Gastroesophageal sphincter (tissue), 3 donors: ENCODE measurements at regions not wholly inside any gene's neighbourhood (a gene's known extent, or its start where the extent isn't known, plus 50 kb on each side); places are given as distances from the start of the nearest gene placed in this dataset.
"Not testable (repeated sequence)": the region's sequence is repeated elsewhere in the genome, so short reads cannot be mapped to it uniquely, and the experiment has no call there.

Source experiments
- CTCF ChIP-seq, 4 experiments: fragments of 200-600 bp in 2 of 4; fragments of 450-650 bp in 2 of 4; sonication (generic) in 1 of 4; IDR thresholded peaks; one replicate each; pipeline ENCODE4 v1.5.1; 2017 to 2019; ENCODE audit warnings: antibody characterized with exemption in 4 of 4, mild to moderate bottlenecking in 2 of 4, moderate library complexity in 2 of 4
- EP300 ChIP-seq: sonication (generic); formaldehyde crosslinking; IDR thresholded peaks from one replicate; pipeline ENCODE4 v1.6.1; 2017; ENCODE audit warnings: antibody characterized with exemption, mild to moderate bottlenecking
- POLR2A ChIP-seq, 2 donors: fragments of 450-650 bp; IDR thresholded peaks; one replicate each; pipeline ENCODE4 v1.6.1; 2017; ENCODE audit warnings: antibody characterized with exemption in 2 of 2, mild to moderate bottlenecking in 2 of 2, moderate library complexity in 1 of 2

GRCh38 chr14:48561438-48561837, 886.0 kb upstream of the MDGA2 start:
- TF ChIP-seq CTCF (IDR thresholded peaks at IDR 0.05); POLR2A (IDR thresholded peaks at IDR 0.05); EP300: not testable (repeated sequence)
